ENCODE measurements at regions not wholly inside any gene's neighbourhood (a gene's known extent, or its start where the extent isn't known, plus 50 kb on each side); places are given as distances from the start of the nearest gene placed in this dataset.

GRCh38 chr18:78758496-78758895 lies 221.1 kb upstream of the SALL3 start:
- no peaks in the 10 kb centered on the region for H3K9me3 ChIP-seq (ENCODE audit: control insufficient read depth in 2 of 2, low read length in 2 of 2)
- H3K27me3 ChIP-seq (ENCODE audit: control insufficient read depth in 1 of 2, insufficient read depth in 2 of 2, low read length in 2 of 2), result peaks cover 0 to 6% of the 10 kb centered on the region in 2 donors
- H3K9ac ChIP-seq (ENCODE audit: low read length in 2 of 2), result no peak overlapping the region
- H3K36me3 ChIP-seq (ENCODE audit: control insufficient read depth in 2 of 2, insufficient read depth in 2 of 2, low read length in 2 of 2), result no peaks in the 10 kb centered on the region
- H3K27ac ChIP-seq (ENCODE audit: low read length), result no peak overlapping the region
- H3K4me1 ChIP-seq (ENCODE audit: control insufficient read depth, insufficient read depth, low read length), result no peaks in the 10 kb centered on the region
- H3K4me3 ChIP-seq (ENCODE audit: low read length in 2 of 2), result no peak overlapping the region

DNA sequence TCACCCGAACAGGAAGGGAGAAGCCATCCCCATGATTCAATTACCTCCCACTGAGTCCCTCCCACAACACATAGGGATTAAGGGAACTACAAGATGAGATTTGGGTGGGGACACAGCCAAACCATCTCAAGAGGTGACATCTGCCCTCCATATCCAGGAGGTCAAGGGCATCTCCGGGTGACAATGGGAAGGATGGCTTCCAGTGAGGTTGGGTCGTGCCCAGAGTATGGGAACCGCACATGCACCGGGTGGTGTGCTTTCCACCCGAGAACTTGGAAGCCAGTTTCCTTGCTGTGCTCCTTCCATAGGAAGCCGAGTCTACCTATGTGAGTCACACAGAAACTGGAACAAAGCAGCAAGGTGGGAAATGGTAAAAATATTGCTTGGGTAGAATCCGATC lies 216.9 kb upstream of the SALL3 start:
- no peaks in the 10 kb centered on the region for H3K36me3 ChIP-seq (ENCODE audit: control insufficient read depth in 2 of 2, insufficient read depth in 2 of 2, low read length in 2 of 2)
- H3K27ac ChIP-seq (ENCODE audit: low read length), result no peak overlapping the region
- H3K9me3 ChIP-seq (ENCODE audit: control insufficient read depth in 2 of 2, low read length in 2 of 2), result no peaks in the 10 kb centered on the region
- no peak overlapping the region for H3K4me3 ChIP-seq (ENCODE audit: low read length in 2 of 2)
- H3K4me1 ChIP-seq (ENCODE audit: control insufficient read depth, insufficient read depth, low read length), result no peaks in the 10 kb centered on the region
- no peak overlapping the region for H3K9ac ChIP-seq (ENCODE audit: low read length in 2 of 2)
- H3K27me3 ChIP-seq (ENCODE audit: control insufficient read depth in 1 of 2, insufficient read depth in 2 of 2, low read length in 2 of 2), result peaks cover 0 to 4% of the 10 kb centered on the region in 2 donors

DNA sequence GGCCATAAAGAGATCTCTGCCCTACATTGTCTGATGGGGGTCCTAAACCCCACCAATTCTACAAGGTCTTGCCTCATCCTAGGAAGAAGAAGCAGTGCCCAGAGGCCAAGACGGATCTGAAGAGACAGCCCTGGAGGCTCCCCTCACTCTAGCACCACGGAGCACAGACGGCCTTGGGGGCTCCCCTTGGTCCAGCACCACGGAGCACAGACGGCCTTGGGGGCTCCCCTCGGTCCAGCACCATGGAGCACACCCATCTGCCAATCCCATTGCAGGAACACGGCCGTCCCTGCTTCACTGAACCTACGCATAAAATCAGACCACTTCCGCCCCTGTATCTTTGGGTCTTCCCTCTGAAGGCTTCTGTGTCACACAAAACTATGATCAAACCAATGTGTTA lies 215.1 kb upstream of the SALL3 start:
- H3K36me3 ChIP-seq (ENCODE audit: control insufficient read depth in 2 of 2, insufficient read depth in 2 of 2, low read length in 2 of 2), result no peaks in the 10 kb centered on the region
- H3K9ac ChIP-seq (ENCODE audit: low read length in 2 of 2), result no peak overlapping the region
- no peaks in the 10 kb centered on the region for H3K4me1 ChIP-seq (ENCODE audit: control insufficient read depth, insufficient read depth, low read length)
- H3K4me3 ChIP-seq (ENCODE audit: low read length in 2 of 2), result no peak overlapping the region
- H3K9me3 ChIP-seq (ENCODE audit: control insufficient read depth in 2 of 2, low read length in 2 of 2), result no peaks in the 10 kb centered on the region
- peaks cover 3 to 4% of the 10 kb centered on the region in 2 donors for H3K27me3 ChIP-seq (ENCODE audit: control insufficient read depth in 1 of 2, insufficient read depth in 2 of 2, low read length in 2 of 2)
- no peak overlapping the region for H3K27ac ChIP-seq (ENCODE audit: low read length)

DNA sequence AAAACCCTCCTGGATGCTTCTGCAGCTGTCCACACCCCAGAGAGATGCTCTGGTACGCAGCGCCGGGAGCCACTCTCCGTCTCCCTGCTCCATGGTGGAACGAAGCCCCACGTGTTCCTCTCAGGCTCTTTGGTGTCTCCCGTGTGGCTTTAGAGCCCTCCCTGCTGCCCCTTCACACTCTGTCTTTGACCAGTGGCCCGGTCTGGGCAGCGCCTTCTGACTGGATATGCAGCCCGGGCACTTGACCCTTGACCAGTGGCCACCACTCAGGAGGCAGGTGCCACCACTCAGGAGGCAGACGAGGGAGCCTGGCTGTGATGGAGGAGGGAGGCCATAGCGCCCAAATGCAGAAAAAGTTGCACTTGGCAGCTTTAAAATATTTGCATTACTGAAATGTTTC lies 214.5 kb upstream of the SALL3 start:
- Histone ChIP-seq H3K4me3 (ENCODE audit: low read length in 2 of 2) (no peak overlapping the region), H3K36me3 (ENCODE audit: control insufficient read depth in 2 of 2, insufficient read depth in 2 of 2, low read length in 2 of 2) (no peaks in the 10 kb centered on the region), H3K27ac (ENCODE audit: low read length) (no peak overlapping the region), H3K27me3 (ENCODE audit: control insufficient read depth in 1 of 2, insufficient read depth in 2 of 2, low read length in 2 of 2) (peaks cover 3 to 4% of the 10 kb centered on the region in 2 donors), H3K9me3 (ENCODE audit: control insufficient read depth in 2 of 2, low read length in 2 of 2) (no peaks in the 10 kb centered on the region), H3K4me1 (ENCODE audit: control insufficient read depth, insufficient read depth, low read length) (no peaks in the 10 kb centered on the region), H3K9ac (ENCODE audit: low read length in 2 of 2) (no peak overlapping the region)

GRCh38 chr18:78765637-78766281 lies 213.9 kb upstream of the SALL3 start:
- Histone ChIP-seq H3K9me3 (ENCODE audit: control insufficient read depth in 2 of 2, low read length in 2 of 2) (no peaks in the 10 kb centered on the region), H3K4me1 (ENCODE audit: control insufficient read depth, insufficient read depth, low read length) (no peaks in the 10 kb centered on the region), H3K27me3 (ENCODE audit: control insufficient read depth in 1 of 2, insufficient read depth in 2 of 2, low read length in 2 of 2) (peaks cover 3 to 4% of the 10 kb centered on the region in 2 donors)

GRCh38 chr18:78766651-78767533 lies 212.7 kb upstream of the SALL3 start:
- H3K27ac ChIP-seq (ENCODE audit: low read length), result no peak overlapping the region
- peaks cover 4% of the 10 kb centered on the region in 2 donors for H3K27me3 ChIP-seq (ENCODE audit: control insufficient read depth in 1 of 2, insufficient read depth in 2 of 2, low read length in 2 of 2)
- H3K36me3 ChIP-seq (ENCODE audit: control insufficient read depth in 2 of 2, insufficient read depth in 2 of 2, low read length in 2 of 2), result no peaks in the 10 kb centered on the region
- H3K9me3 ChIP-seq (ENCODE audit: control insufficient read depth in 2 of 2, low read length in 2 of 2), result no peaks in the 10 kb centered on the region
- no peak overlapping the region for H3K9ac ChIP-seq (ENCODE audit: low read length in 2 of 2)
- no peaks in the 10 kb centered on the region for H3K4me1 ChIP-seq (ENCODE audit: control insufficient read depth, insufficient read depth, low read length)
- H3K4me3 ChIP-seq (ENCODE audit: low read length in 2 of 2), result no peak overlapping the region

More at GRCh38 chr18:78765637-78766281, 213.9 kb upstream of the SALL3 start:
- H3K27ac ChIP-seq (ENCODE audit: low read length), result no peak overlapping the region
- no peak overlapping the region for H3K9ac ChIP-seq (ENCODE audit: low read length in 2 of 2)
- no peaks in the 10 kb centered on the region for H3K36me3 ChIP-seq (ENCODE audit: control insufficient read depth in 2 of 2, insufficient read depth in 2 of 2, low read length in 2 of 2)
- no peak overlapping the region for H3K4me3 ChIP-seq (ENCODE audit: low read length in 2 of 2)

DNA sequence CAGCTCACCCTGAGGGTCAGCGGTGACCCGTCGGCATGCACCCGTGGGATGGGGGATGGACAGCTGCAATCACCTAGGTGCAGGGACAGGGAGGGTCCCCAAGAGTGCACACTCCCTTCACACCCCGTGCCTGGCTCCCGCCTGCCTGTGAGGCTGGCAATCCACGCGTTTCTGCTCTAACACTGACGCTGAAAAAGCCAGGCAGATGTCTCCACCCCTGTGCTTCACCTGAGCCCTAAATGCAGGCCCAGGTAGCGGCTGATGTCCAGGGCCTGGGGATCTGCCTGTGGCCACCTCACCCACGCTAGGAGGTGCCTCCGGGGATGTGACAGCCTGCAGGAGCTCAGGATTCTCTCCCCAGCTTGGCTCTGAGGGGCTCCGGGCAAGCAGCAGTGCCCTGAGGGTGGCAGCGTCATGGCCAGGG lies 212.0 kb upstream of the SALL3 start:
- H3K27ac ChIP-seq (ENCODE audit: low read length), result no peak overlapping the region
- peaks cover 4% of the 10 kb centered on the region in 2 donors for H3K27me3 ChIP-seq (ENCODE audit: control insufficient read depth in 1 of 2, insufficient read depth in 2 of 2, low read length in 2 of 2)
- H3K4me3 ChIP-seq (ENCODE audit: low read length in 2 of 2), result no peak overlapping the region
- H3K9me3 ChIP-seq (ENCODE audit: control insufficient read depth in 2 of 2, low read length in 2 of 2), result no peaks in the 10 kb centered on the region
- no peaks in the 10 kb centered on the region for H3K36me3 ChIP-seq (ENCODE audit: control insufficient read depth in 2 of 2, insufficient read depth in 2 of 2, low read length in 2 of 2)
- H3K4me1 ChIP-seq (ENCODE audit: control insufficient read depth, insufficient read depth, low read length), result no peaks in the 10 kb centered on the region
- no peak overlapping the region for H3K9ac ChIP-seq (ENCODE audit: low read length in 2 of 2)

DNA sequence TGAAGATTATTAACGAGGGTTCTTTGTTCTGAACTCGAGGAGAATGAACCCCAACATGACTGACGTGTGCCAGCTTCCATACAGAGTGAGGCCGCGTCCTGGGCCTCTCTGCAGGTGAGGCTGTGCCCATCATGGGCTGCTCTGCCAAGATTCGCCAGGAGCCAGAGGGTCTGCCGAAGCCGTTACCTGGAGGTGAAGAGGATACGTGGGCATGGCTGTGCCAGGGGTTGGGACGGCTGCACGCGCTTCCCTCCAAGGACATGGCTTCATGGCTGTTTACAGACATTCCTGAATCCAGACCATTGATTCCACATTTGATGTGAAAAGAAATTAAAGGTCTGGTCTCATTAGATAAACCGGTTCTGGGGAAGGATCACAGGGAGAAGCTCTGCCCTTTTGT lies 211.4 kb upstream of the SALL3 start:
- Histone ChIP-seq H3K4me3 (ENCODE audit: low read length in 2 of 2) (no peak overlapping the region), H3K27me3 (ENCODE audit: control insufficient read depth in 1 of 2, insufficient read depth in 2 of 2, low read length in 2 of 2) (peaks cover 4% of the 10 kb centered on the region in 2 donors), H3K9me3 (ENCODE audit: control insufficient read depth in 2 of 2, low read length in 2 of 2) (no peaks in the 10 kb centered on the region), H3K4me1 (ENCODE audit: control insufficient read depth, insufficient read depth, low read length) (no peaks in the 10 kb centered on the region), H3K36me3 (ENCODE audit: control insufficient read depth in 2 of 2, insufficient read depth in 2 of 2, low read length in 2 of 2) (no peaks in the 10 kb centered on the region), H3K9ac (ENCODE audit: low read length in 2 of 2) (no peak overlapping the region), H3K27ac (ENCODE audit: low read length) (no peak overlapping the region)

- peaks cover 4% of the 10 kb centered on the region in 2 donors for H3K27me3 ChIP-seq (ENCODE audit: control insufficient read depth in 1 of 2, insufficient read depth in 2 of 2, low read length in 2 of 2)
- no peaks in the 10 kb centered on the region for H3K36me3 ChIP-seq (ENCODE audit: control insufficient read depth in 2 of 2, insufficient read depth in 2 of 2, low read length in 2 of 2)
- H3K4me1 ChIP-seq (ENCODE audit: control insufficient read depth, insufficient read depth, low read length), result no peaks in the 10 kb centered on the region
- H3K9me3 ChIP-seq (ENCODE audit: control insufficient read depth in 2 of 2, low read length in 2 of 2), result no peaks in the 10 kb centered on the region
- H3K9ac ChIP-seq (ENCODE audit: low read length in 2 of 2), result no peak overlapping the region
- H3K27ac ChIP-seq (ENCODE audit: low read length), result no peak overlapping the region
- H3K4me3 ChIP-seq (ENCODE audit: low read length in 2 of 2), result no peak overlapping the region
Observed at GRCh38 chr18:78768656-78769501, 210.7 kb upstream of the SALL3 start.

DNA sequence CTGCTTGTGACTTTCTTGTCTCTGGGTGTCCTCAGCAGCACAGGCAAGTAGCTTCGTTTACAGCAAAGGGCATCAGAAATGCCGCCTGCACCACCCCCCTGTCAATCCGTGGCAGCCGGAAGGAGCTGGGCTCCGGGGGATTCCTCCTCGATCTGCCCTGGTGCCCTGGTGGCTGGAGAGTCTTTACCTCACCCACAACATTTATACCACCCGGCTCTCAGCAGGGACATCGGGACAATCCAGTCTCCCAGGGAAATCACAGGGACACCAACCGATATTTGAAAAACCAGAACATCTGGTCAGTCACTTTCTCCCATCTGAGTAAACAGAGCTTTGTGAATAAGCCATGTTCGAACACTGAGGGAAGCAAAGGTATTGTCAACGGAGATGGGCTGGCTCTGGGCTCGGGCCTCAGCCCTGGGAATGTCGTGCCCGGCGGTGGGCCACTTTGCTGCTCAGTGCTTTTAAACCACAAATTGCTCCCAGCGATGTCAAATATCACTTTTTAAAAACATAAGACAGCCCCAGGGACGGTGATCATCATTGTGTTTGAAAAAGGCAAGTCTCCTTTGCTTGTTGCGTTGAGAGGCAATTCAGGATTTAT lies 210.0 kb upstream of the SALL3 start:
- Histone ChIP-seq H3K4me3 (ENCODE audit: low read length in 2 of 2) (no peak overlapping the region), H3K4me1 (ENCODE audit: control insufficient read depth, insufficient read depth, low read length) (no peaks in the 10 kb centered on the region), H3K9ac (ENCODE audit: low read length in 2 of 2) (no peak overlapping the region), H3K27ac (ENCODE audit: low read length) (no peak overlapping the region), H3K27me3 (ENCODE audit: control insufficient read depth in 1 of 2, insufficient read depth in 2 of 2, low read length in 2 of 2) (peaks cover 4% of the 10 kb centered on the region in 2 donors), H3K9me3 (ENCODE audit: control insufficient read depth in 2 of 2, low read length in 2 of 2) (no peaks in the 10 kb centered on the region), H3K36me3 (ENCODE audit: control insufficient read depth in 2 of 2, insufficient read depth in 2 of 2, low read length in 2 of 2) (no peaks in the 10 kb centered on the region)

Data from stomach smooth muscle (tissue), 2 donors.